ENCODE measurements at regions not wholly inside any gene's neighbourhood (a gene's known extent, or its start where the extent isn't known, plus 50 kb on each side); places are given as distances from the start of the nearest gene placed in this dataset.
"Not testable (repeated sequence)": the region's sequence is repeated elsewhere in the genome, so short reads cannot be mapped to it uniquely, and the experiment has no call there.

GRCh38 chrX:65854437-65854836 is 185.4 kb downstream of the VSIG4 start:
- DNase-seq (ENCODE audit: low read depth, low spot score); in situ Hi-C loops (cut with HindIII; ENCODE audit: low pct_unique_long_range_greater_than_20kb, low sequenced_read_pairs): not testable (repeated sequence)

- in situ Hi-C loops (cut with HindIII; ENCODE audit: low pct_unique_long_range_greater_than_20kb, low sequenced_read_pairs); DNase-seq (ENCODE audit: low read depth, low spot score): not testable (repeated sequence)
Observed at GRCh38 chrX:65851306-65851705, 183.9 kb downstream of the MSN start.

- in situ Hi-C loops (cut with HindIII; ENCODE audit: low pct_unique_long_range_greater_than_20kb, low sequenced_read_pairs); DNase-seq (ENCODE audit: low read depth, low spot score): not testable (repeated sequence)
Observed at GRCh38 chrX:65850821-65851220, 183.4 kb downstream of the MSN start.

- in situ Hi-C loops (cut with HindIII; ENCODE audit: low pct_unique_long_range_greater_than_20kb, low sequenced_read_pairs) = no loop called here
- no peak for DNase-seq (ENCODE audit: low read depth, low spot score)
Observed at GRCh38 chrX:65846974-65847373, 179.5 kb downstream of the MSN start.

- in situ Hi-C loops (cut with HindIII; ENCODE audit: low pct_unique_long_range_greater_than_20kb, low sequenced_read_pairs) = no loop called here
- no peak for DNase-seq (ENCODE audit: low read depth, low spot score)
Observed at GRCh38 chrX:65841263-65841662, 173.8 kb downstream of the MSN start.

GRCh38 chrX:65838674-65839073 is 171.2 kb downstream of the MSN start:
- no peak for DNase-seq (ENCODE audit: low read depth, low spot score)
- in situ Hi-C loops (cut with HindIII; ENCODE audit: low pct_unique_long_range_greater_than_20kb, low sequenced_read_pairs) = no loop called here

GRCh38 chrX:65837875-65838549 is 170.6 kb downstream of the MSN start:
- in situ Hi-C loops (cut with HindIII; ENCODE audit: low pct_unique_long_range_greater_than_20kb, low sequenced_read_pairs) = no loop called here

DNA sequence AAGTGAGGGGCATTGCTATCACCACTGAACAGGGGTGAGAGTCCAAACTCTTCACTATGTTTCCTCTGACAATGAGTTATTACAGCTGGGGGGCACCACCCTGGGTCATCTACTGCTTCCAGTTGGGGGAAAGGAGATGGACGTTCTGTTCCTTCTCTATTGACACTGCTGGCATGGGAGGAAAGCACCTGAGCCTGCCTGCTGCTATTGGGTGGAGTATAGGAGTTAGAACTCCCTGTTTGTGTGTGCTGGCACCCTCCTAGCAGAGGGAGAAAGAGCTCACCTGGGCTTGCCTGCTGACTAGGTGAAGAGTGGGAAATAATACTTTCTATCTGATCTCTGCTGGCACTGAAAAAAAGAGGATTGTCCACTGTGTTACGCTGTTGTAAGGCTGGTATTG is 163.8 kb downstream of the MSN start:
- in situ Hi-C loops (cut with HindIII; ENCODE audit: low pct_unique_long_range_greater_than_20kb, low sequenced_read_pairs) = no loop called here
- no peak for DNase-seq (ENCODE audit: low read depth, low spot score)

More at GRCh38 chrX:65837875-65838549, 170.6 kb downstream of the MSN start:
- no peak for DNase-seq (ENCODE audit: low read depth, low spot score)

DNA sequence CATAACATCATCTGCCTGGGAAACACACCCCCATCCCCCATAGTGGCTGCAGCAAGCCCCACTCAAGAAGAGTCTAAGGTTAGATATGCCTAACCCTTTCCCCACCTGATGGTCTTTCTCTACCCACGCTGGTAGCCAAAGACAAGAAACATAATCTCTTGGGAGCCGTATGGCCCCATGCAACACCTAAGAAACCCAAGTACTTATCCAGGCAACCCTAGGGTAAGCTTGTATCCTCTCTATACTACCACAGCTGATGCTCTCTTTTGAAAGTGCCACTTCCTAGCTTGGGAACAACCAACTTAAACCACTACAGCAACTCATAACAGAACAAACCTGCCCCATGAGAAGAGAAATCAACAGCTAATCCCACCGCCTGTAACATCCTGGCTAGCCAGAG is 161.1 kb downstream of the MSN start:
- in situ Hi-C loops (cut with HindIII; ENCODE audit: low pct_unique_long_range_greater_than_20kb, low sequenced_read_pairs) = no loop called here
- no peak for DNase-seq (ENCODE audit: low read depth, low spot score)

GRCh38 chrX:65825226-65825625 is 157.8 kb downstream of the MSN start:
- in situ Hi-C loops (cut with HindIII; ENCODE audit: low pct_unique_long_range_greater_than_20kb, low sequenced_read_pairs); DNase-seq (ENCODE audit: low read depth, low spot score): not testable (repeated sequence)

- DNase-seq (ENCODE audit: low read depth, low spot score) = no peak
- in situ Hi-C loops (cut with HindIII; ENCODE audit: low pct_unique_long_range_greater_than_20kb, low sequenced_read_pairs) = no loop called here
Observed at GRCh38 chrX:65821721-65822496, 154.5 kb downstream of the MSN start.

DNA sequence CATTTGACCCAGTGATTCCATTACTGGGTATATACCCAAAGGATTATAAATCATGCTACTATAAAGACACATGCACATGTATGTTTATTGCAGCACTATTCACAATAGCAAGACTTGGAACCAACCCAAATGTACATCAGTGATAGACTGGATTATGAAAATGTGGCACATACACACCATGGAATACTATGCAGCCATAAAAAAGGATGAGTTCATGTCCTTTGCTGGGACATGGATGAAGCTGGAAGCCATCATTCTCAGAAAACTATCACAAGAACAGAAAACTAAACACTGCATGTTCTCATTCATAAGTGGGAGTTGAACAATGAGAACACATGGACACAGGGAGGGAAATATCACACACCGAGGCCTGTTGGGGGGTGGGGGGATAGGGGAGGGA is 152.5 kb downstream of the MSN start:
- DNase-seq (ENCODE audit: low read depth, low spot score); in situ Hi-C loops (cut with HindIII; ENCODE audit: low pct_unique_long_range_greater_than_20kb, low sequenced_read_pairs): not testable (repeated sequence)

- DNase-seq (ENCODE audit: low read depth, low spot score) = no peak
- in situ Hi-C loops (cut with HindIII; ENCODE audit: low pct_unique_long_range_greater_than_20kb, low sequenced_read_pairs) = no loop called here
Observed at GRCh38 chrX:65813245-65813644, 145.8 kb downstream of the MSN start.

DNA sequence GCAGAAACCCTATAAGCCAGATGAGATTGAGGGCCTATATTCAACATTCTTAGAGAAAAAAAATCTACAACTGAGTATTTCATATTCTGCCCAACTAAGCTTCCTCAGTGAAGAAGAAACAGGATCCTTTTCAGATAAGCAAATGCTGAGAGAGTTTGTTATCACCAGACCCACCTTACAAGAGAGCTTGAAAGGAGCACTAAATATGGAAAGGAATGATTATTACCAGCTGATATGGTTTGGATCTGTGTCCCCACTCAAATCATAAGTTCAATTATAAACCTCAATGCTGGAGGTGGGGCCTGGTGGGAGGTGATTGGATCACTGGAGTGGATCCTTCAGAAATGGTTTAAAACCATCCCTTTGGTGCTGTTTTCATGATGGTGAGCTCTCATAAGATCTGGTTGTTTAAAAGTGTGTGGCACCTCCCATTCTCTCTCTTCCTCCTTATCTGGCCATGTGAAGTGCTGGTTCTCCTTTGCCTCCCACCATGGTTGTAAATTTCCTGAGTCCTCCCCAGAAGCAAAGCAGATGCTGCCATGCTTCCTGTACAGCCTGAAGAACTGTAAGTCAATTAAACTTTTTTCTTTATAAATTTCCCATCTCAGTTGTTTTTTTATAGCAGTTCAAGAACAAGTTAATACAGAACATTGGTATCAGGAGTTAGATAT is 144.2 kb downstream of the MSN start:
- in situ Hi-C loops (cut with HindIII; ENCODE audit: low pct_unique_long_range_greater_than_20kb, low sequenced_read_pairs) = no loop called here
- DNase-seq (ENCODE audit: low read depth, low spot score) = no peak
